ENCODE measurements at regions not wholly inside any gene's neighbourhood (a gene's known extent, or its start where the extent isn't known, plus 50 kb on each side); places are given as distances from the start of the nearest gene placed in this dataset.
"Not testable (repeated sequence)": the region's sequence is repeated elsewhere in the genome, so short reads cannot be mapped to it uniquely, and the experiment has no call there.

GRCh38 chrX:16067886-16068515 lies 55.4 kb upstream of the GRPR start:
- in situ Hi-C loops (cut with MboI; ENCODE audit: low pct_unique_long_range_greater_than_20kb, low sequenced_read_pairs) = no loop called here
- no peak for DNase-seq

GRCh38 chrX:16063921-16064320 lies 59.4 kb upstream of the GRPR start:
- in situ Hi-C loops (cut with MboI; ENCODE audit: low pct_unique_long_range_greater_than_20kb, low sequenced_read_pairs) = no loop called here
- no peak for DNase-seq

- in situ Hi-C loops (cut with MboI; ENCODE audit: low pct_unique_long_range_greater_than_20kb, low sequenced_read_pairs) = no loop called here
- no peak for DNase-seq
These were observed 60.2 kb upstream of the GRPR start for GRCh38 chrX:16063141-16063540.

DNA sequence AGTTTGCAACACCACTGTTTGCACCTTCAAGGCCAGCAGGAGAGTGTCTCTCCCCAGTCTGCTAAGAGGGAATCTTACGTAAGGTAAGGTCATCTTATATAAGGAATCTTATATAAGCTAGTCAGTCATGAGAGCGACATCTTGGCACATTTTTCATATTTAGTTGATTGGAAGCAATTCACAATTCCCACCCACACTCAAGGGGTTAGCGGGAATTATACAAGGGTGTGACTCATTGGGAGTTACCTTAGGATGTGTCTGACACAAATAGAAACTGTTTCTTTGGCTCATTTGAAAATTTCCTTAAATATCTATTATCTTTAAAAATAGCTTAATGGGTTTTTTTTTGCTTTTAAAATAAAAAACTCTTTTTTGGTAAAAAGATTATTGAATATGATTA lies 62.1 kb upstream of the GRPR start:
- in situ Hi-C loops (cut with MboI; ENCODE audit: low pct_unique_long_range_greater_than_20kb, low sequenced_read_pairs) = no loop called here
- DNase-seq = no peak

DNA sequence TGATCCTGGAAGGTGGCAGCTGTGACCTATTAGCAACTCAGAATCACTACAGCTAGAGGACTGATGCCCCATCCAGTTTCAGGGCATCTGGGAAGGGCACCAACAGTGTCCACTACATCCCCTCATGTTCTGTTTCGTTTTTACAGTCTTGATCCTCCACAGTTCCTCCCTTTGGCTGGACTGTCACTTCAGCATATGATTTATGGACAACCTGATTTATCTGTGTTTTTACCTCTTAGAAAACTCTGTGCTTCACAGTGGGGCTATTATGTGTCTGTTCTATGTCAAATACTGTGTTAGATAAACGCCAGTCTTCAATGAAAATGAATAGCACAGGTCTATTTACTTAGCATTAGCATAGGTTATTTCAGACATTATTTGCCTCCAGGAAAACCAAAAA lies 63.1 kb upstream of the GRPR start:
- in situ Hi-C loops (cut with MboI; ENCODE audit: low pct_unique_long_range_greater_than_20kb, low sequenced_read_pairs) = no loop called here
- DNase-seq = no peak

DNA sequence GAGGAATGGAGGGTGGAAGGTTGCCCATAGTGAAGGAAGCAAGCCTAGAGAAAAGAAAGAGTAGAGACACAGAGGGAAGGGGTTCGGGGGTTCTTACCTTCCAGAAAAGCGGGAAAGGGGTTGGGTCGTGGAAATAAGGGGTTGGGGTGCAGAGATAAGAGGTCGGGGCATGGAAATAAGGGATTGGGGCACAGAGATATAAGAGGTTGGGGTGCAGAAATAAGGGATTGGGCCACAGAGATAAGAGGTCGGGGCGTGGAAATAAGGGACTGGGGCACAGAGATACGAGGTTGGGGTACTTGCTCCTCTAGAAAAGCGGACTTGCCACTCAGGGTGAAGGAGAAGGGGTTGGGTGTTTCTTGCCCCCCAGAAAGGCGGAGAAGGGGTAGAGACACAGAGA lies 74.2 kb upstream of the GRPR start:
- in situ Hi-C loops (cut with MboI; ENCODE audit: low pct_unique_long_range_greater_than_20kb, low sequenced_read_pairs); DNase-seq: not testable (repeated sequence)

- no peak for DNase-seq
- in situ Hi-C loops (cut with MboI; ENCODE audit: low pct_unique_long_range_greater_than_20kb, low sequenced_read_pairs) = no loop called here
These were observed 80.4 kb upstream of the GRPR start for GRCh38 chrX:16042980-16043379.

- DNase-seq = no peak
- in situ Hi-C loops (cut with MboI; ENCODE audit: low pct_unique_long_range_greater_than_20kb, low sequenced_read_pairs) = no loop called here
These were observed 83.5 kb upstream of the GRPR start for GRCh38 chrX:16039834-16040233.

DNA sequence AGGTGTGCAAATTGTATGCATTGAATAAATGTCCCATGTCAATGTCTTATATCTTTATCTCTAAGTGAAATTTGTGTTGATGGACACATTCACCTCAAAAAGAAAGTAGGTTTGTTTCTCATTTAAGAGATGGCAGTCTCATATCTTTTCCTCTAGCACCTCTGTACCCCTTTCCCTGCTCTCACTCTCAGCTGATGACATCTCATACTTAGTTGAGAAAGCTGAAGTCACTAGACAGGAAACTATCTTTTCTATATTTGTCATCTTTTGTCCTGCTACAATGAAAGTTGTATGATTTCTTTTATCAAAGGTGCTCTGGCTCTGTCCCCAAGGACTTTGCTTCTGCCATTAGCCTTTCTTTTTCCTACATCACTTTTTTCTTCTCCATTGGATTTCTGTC lies 84.0 kb upstream of the GRPR start:
- DNase-seq = no peak
- in situ Hi-C loops (cut with MboI; ENCODE audit: low pct_unique_long_range_greater_than_20kb, low sequenced_read_pairs) = no loop called here

DNA sequence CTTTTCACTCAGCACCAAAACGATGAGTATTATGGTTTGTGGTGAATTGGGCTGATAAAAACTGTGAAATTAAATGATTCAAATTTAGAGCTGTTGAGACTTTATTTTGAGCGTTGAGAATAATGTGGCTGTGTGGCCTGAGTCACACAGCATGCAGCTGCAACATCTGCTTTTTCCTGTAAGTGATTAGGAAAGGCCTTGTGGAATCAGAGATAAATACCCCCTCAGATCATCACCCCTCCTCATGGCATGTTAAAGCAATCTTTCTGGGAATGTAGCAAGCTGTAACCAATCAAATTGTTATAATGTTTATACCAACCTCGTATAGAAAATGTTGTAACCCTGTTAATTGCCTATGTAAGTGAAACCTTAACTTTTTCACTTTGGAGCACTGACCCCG lies 90.0 kb upstream of the GRPR start:
- in situ Hi-C loops (cut with MboI; ENCODE audit: low pct_unique_long_range_greater_than_20kb, low sequenced_read_pairs) = no loop called here
- no peak for DNase-seq

DNA sequence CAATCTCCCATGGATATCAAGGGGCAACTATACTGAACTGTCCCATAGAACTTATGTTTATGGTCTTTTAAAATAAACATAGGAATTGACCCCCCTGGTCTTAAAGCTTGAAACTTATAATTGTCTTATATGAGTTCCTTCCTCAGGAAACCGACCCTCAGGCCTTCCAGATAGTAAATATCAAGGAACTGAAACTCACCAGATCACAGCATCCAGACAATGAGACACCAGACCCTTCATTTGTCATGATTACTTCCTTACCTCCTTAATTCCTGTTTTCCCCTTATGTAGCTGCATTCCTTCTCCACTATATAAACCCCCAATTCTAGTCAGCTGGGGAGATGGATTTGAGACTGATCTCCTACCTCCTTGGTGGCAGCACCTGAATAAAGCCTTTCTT lies 94.8 kb upstream of the GRPR start:
- in situ Hi-C loops (cut with MboI; ENCODE audit: low pct_unique_long_range_greater_than_20kb, low sequenced_read_pairs) = no loop called here
- DNase-seq = no peak

DNA sequence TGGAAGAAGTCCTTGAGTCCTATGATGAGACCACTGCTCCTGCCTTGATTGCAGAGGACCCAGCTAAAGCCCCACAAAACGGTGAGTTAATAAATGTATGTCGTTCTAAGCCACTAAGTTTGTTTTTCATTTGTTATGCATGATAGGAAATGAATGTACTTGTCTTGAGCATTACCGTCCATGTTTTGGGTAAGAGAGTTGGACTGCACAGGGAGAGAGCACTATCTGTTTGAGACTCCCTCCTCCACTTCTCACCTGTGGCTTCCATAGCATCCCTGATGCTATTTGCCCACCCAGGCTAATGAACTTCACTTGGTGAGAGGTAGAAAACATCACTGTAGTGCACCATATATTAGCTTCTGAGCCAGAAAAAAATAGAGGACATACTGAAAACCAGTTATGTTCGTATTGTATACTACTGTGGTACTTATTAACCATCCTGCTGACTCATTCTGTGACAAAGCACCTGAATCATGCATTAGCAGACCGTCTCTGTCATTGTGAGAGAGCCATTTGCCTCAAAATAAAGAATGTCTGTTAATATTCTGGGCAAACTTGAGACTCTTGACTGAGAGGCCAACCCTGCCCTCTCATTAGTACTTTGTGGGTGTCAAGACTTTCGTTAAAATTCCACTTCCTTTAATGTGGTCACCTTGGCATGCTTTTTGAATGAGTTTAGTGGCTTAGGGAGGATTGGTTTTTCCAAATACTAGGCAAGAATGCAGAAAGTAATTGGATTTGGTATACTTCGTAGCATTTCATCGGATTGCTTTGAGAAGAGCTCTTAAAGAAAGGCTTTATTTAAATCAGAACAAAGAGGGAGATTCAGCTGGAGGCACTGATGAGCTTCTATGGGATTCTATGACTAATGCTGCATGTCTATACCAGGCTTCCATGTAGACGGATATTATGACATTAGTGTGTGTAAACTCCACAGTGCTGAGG lies 99.3 kb upstream of the GRPR start:
- DNase-seq = no peak
- in situ Hi-C loops (cut with MboI; ENCODE audit: low pct_unique_long_range_greater_than_20kb, low sequenced_read_pairs) = no loop called here

GRCh38 chrX:16022580-16023200 lies 100.7 kb upstream of the GRPR start:
- no peak for DNase-seq
- in situ Hi-C loops (cut with MboI; ENCODE audit: low pct_unique_long_range_greater_than_20kb, low sequenced_read_pairs) = no loop called here

DNA sequence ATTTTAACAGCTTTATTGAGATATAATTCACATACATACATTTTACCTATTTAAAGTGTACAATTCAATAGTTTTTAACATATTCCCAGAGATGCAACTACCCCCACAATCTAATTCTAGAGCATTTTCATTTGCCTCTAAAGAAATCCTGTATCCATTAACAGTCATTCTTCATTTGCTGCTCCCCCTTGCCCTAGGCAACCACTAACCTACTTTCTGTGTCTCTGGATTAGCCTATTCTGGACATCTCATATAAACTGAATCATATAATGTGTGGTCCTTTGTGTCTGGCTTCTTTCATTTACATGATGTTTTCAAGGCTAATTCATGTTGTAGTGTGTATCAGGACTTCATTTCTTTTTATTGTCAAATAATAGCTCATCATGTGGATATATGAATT lies 105.1 kb upstream of the GRPR start:
- DNase-seq = no peak
- in situ Hi-C loops (cut with MboI; ENCODE audit: low pct_unique_long_range_greater_than_20kb, low sequenced_read_pairs) = no loop called here

GRCh38 chrX:16014171-16014570 lies 109.2 kb upstream of the GRPR start:
- DNase-seq = no peak
- in situ Hi-C loops (cut with MboI; ENCODE audit: low pct_unique_long_range_greater_than_20kb, low sequenced_read_pairs) = no loop called here

DNA sequence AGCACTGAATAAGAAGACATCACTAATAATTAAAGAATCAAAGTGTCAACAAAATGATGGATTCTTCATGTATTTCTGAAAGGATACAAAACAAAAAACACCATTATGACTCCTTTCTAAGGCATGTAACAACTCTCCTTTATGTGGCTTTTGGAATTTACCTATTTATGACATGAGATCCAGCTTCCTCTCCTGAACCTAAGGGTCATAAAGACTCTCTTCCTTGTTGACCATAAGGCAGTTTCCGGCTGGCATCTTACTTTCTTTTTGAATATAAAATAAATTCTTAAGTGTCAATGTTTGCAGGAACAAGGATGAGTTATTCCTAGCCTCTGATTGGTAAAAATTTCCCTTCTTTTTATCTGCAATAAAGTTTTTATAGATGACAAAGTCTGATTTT lies 111.1 kb upstream of the GRPR start:
- in situ Hi-C loops (cut with MboI; ENCODE audit: low pct_unique_long_range_greater_than_20kb, low sequenced_read_pairs) = no loop called here
- no peak for DNase-seq

- DNase-seq = no peak
- in situ Hi-C loops (cut with MboI; ENCODE audit: low pct_unique_long_range_greater_than_20kb, low sequenced_read_pairs) = no loop called here
These were observed 117.4 kb upstream of the GRPR start for GRCh38 chrX:16005917-16006316.

DNA sequence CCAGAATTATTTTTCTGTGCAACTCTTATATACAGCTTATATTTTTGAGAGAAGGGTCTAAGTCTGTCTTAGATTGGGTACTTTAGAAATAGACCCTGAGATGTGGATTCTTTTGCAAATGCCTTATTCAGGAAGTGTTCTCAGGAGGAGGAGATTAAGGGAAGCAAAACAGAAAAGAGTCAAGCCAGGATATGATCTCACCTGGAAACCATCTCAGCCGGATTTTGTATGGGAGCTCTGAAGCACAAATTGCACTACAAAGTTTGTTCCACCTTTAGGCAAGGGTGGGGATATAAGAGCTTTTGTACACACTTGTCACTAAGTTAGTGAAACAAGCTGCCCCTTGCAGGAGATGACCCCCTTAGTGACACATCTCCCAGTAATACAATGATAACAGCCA lies 121.2 kb upstream of the GRPR start:
- in situ Hi-C loops (cut with MboI; ENCODE audit: low pct_unique_long_range_greater_than_20kb, low sequenced_read_pairs) = no loop called here
- DNase-seq = no peak

DNA sequence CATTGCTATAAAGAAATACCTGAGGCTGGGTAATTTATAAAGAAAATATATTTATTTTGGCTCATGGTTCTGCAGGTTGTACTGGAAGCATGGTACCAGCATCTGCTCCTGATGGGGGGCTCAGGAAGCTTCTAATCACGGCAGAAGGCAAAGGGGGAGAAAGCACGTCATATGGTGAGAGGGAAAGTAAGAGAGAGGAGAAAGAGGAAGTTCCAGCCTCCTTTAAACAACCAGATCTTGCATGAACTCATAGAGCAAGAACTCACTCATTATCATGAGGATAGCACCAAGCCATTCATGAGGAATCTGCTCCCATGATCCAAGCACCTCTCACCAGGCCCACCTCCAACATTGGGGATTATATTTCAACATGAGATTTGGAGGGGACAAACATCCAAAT lies 125.0 kb upstream of the GRPR start:
- DNase-seq = no peak
- in situ Hi-C loops (cut with MboI; ENCODE audit: low pct_unique_long_range_greater_than_20kb, low sequenced_read_pairs) = no loop called here

- in situ Hi-C loops (cut with MboI; ENCODE audit: low pct_unique_long_range_greater_than_20kb, low sequenced_read_pairs) = no loop called here
- no peak for DNase-seq
These were observed 133.6 kb upstream of the GRPR start for GRCh38 chrX:15989716-15990115.

All from KBM-7 (cell line).